AG10803 (cell line): ENCODE measurements at regions not wholly inside any gene's neighbourhood (a gene's known extent, or its start where the extent isn't known, plus 50 kb on each side); places are given as distances from the start of the nearest gene placed in this dataset.
"Not testable (repeated sequence)": the region's sequence is repeated elsewhere in the genome, so short reads cannot be mapped to it uniquely, and the experiment has no call there.

Source experiments
- DNase-seq: peaks from one replicate; pipeline ENCODE4 v3.0.0; 2010; ENCODE audit warnings: low read depth
- H3K4me3 ChIP-seq: 2 replicates; pipeline ENCODE4 v1.5.1; 2011; ENCODE audit warnings: mild to moderate bottlenecking, low read length, control low read depth
- TF ChIP-seq, protein P1 (sequence below): conservative IDR thresholded peaks from 2 replicates; pipeline ENCODE4 v1.5.1; 2011; ENCODE audit warnings: mild to moderate bottlenecking, low read length, control low read depth, inconsistent platforms

DNA sequence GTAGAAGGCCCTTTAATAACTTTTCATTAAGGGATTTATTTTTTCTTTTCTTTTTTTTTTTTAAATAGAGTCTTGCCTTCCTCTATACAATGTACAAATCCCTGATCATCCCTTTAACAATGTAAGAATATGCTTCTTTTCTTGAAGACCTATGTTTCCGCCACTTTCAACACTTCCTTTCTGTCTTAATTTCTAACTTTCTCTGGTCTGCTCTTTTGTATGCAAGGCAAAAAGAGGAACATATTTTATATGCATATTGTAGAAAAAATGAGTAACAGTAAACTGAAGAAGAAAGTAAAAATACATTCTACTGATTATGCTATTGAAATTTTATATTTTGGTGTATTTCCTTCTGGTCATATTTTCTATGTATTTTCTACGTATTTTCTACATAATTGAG lies 484.7 kb downstream of the TFAP2B start:
- H3K4me3 ChIP-seq, result no peak overlapping the region
- TF ChIP-seq, protein P1, sequence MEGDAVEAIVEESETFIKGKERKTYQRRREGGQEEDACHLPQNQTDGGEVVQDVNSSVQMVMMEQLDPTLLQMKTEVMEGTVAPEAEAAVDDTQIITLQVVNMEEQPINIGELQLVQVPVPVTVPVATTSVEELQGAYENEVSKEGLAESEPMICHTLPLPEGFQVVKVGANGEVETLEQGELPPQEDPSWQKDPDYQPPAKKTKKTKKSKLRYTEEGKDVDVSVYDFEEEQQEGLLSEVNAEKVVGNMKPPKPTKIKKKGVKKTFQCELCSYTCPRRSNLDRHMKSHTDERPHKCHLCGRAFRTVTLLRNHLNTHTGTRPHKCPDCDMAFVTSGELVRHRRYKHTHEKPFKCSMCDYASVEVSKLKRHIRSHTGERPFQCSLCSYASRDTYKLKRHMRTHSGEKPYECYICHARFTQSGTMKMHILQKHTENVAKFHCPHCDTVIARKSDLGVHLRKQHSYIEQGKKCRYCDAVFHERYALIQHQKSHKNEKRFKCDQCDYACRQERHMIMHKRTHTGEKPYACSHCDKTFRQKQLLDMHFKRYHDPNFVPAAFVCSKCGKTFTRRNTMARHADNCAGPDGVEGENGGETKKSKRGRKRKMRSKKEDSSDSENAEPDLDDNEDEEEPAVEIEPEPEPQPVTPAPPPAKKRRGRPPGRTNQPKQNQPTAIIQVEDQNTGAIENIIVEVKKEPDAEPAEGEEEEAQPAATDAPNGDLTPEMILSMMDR, result no peak
- no peak for DNase-seq

DNA sequence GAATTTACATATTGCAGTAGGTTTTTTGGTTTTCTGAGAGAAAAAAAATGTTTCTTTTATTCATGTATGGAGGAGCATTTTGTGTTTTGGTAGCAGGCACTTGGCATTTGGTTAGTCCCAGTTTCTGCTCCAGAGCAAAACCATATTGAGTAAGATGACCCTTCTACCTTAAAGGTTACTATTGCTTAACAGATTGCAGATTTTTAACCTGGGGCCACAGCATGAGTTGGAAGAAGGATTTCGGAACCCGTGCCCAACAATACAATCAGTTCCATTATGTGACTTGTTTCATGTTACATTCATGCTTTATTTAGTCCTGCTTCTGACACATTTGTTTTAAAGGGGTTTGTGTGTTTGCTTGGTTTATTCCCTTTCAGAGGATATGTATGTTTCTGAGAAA lies 496.3 kb downstream of the TFAP2B start:
- DNase-seq, result no peak
- TF ChIP-seq, protein P1, result no peak
- H3K4me3 ChIP-seq, result no peak overlapping the region

DNA sequence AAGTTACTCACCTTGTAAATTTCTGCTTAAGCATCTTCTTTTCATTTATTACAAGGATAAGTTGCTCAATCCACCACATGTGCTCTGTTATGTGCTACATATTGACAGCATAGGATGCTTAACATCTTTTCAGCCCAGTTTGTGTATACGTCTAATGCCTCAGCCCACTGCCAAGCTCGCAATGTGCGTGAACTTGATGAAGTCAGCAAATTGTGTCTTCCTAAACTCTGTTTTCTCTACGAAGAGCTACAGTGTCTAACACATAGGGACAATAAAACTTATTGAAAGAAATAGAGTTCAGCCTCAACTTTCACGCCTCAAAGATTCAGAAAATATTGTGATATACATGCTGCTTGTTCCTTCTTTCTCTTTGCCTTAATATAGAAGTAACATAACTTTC lies 500.0 kb downstream of the TFAP2B start:
- DNase-seq, result no peak
- TF ChIP-seq, protein P1, result no peak
- H3K4me3 ChIP-seq, result no peak overlapping the region

DNA sequence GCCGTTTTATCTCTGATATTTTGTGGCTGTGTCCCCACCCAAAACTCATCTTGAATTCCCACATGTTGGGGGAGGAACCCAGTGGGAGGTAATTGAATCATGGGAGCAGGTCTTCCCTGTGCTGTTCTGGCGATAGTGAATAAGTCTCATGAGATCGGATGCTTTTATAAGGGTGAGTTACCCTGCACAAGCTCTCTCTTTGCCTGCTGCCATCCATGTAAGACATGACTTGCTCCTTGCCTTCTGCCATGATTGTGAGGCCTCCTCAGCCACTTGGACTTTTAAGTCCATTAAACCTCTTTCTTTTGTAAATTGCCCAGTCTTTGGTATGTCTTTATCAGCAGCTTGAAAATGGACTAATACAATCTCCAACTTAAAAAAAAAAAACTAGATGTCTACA lies 502.8 kb downstream of the TFAP2B start:
- not testable (repeated sequence) for H3K4me3 ChIP-seq, DNase-seq

DNA sequence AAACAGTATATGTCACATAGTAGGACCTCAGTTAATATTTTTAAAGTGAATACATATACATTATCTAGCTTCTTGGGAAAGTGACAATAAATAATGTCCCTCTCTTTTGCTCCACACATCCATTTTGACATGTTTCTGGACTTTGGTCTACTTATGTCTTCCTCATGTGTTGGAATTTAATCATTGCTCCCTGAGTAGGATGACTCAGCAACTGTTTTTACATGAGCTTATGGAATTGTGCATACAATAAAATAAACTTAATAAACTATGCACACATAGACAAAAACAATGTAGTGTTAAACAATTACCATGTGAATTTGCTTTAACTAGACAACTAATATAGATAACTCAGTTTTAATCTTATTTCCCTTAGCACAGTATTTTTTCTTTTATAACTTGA lies 503.8 kb downstream of the TFAP2B start:
- H3K4me3 ChIP-seq, result no peak overlapping the region
- no peak for DNase-seq
- TF ChIP-seq, protein P1, result no peak

DNA sequence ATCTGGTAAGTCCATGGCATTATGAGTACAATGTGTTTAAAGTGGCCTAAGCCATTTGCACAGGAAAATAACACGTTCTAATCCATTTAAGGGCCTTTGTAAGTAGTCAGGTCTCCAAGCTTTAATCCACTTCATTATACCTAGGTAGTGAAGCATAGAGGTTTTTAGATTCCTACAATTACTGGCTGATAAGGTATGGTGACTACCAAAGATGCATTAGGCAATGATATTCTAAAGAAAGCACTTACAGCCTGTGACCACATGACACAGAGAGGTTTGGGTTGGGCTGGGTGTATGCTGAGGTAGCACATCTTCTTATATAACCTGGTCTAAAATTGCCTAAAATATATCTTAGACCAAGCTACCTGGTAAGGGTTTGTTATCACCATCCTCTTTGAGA lies 504.4 kb downstream of the TFAP2B start:
- TF ChIP-seq, protein P1, result no peak
- DNase-seq, result no peak
- no peak overlapping the region for H3K4me3 ChIP-seq

DNA sequence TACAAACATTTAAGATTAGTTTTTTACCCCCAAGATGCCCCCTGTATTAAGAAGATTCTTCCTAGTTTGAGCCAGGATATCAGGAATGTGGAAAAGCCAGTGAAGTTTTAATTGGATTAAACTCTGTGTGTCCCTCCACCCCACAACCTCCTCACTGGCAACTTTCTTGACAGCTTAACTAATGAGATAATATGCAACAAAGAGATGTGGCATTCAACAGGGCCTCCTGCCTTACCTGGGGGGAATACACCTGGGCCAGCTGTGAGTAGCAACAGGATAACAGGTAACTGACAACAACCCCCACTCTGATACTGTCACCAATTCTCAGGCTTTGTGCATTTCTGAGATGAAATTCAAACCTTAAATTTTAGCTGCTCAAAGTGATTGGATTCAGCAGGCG lies 512.3 kb downstream of the TFAP2B start:
- H3K4me3 ChIP-seq, result no peak overlapping the region
- TF ChIP-seq, protein P1, result no peak
- DNase-seq, result no peak

DNA sequence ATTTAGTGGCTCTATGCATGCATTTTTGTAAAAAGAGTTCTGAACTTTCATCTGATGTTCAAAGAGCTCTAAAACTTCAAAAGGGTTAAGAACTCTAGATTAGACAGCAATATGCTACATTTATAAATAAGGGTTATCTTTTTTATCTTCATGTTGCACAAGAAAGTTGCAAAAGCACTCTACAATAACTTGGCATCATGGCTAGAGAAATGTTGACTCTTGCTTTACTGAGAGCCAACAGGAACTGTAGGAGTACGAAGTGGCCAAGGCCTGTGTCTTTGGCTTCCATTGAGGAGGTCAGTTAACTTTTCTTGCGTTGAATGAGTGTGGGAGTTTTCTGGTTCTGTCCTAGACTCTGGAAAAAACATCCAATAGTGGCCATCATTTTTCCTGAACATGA lies 516.9 kb downstream of the TFAP2B start:
- no peak for DNase-seq
- H3K4me3 ChIP-seq, result no peak overlapping the region
- TF ChIP-seq, protein P1, result no peak
